GM21526 (cell line): ENCODE measurements at regions not wholly inside any gene's neighbourhood (a gene's known extent, or its start where the extent isn't known, plus 50 kb on each side); places are given as distances from the start of the nearest gene placed in this dataset.

Experiments used
- ATAC-seq: cut with Tn5 transposase; IDR thresholded peaks from one replicate; pipeline ENCODE4 v1.9.1; 2021; ENCODE audit warnings: moderate library complexity; ENCODE audit not compliant: unreplicated experiment, low FRiP score

DNA sequence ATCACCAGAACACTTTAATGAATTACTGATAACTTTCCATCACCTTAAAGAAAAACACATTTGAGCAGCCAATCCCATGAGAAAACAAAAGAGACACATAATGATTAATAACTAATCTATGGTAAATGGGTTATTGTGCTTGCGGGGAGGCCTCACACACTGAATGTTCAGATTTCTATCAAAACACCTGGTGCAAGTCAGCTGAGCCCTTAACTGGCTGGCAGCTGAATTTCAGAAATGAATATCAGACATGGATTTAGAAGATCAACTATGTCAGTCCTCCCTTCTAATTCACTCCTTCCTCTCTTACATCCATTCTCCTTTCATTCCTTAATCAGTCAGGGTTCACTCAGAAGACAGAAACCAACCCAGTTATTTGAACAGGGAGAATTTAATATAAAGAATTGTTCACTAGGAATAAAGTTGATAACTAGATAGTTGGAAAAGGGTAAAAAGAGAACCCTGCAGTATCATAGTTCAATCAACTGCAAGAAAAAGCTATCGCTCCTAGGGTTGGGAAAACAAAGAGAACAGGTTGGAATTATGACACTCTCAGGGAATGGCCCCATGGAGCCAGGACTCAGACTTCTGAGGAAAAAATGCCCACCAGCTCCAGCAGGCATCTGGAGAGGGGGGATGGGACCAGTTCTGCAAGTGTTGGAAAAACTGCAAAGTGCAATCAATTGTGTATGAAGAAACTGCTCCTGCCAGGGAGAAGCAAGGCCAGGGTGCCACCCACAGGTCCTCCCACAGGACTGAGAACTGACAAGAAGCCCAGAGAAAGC, 577.1 kb upstream of the CDH5 start:
- ATAC-seq: no peak

DNA sequence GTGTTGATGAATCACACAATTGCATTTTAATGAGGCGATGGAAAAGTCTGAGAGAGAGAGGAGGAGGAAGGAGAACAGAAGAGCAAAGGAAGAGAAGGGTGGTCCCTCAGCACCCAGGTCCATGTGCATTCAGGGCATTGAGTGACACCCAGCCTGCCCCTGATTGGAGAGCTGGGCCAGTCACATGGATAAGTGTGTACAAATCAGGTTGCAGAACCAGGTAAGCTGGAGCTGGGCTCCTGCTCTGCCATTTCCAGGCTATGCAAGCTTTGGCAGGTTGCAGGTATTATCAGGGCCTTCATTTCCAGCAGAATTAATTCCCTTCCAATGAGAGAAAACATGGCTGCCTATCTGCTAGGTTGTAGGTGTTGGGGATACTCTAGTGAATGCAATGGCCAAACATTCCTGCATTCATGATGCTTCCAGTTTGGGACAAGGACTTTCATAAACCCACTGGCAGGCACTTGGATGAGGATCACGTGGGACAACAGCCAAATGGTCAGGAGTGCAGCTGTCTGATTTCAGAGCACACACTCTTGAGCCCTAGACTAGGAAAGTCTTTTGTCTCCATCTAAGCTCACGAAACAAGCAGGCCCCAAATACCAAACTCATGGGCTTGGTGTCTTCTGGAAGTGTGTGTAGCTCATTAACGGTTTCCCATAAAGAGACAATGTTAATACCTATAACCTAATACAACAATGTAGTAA, 577.9 kb upstream of the CDH5 start:
- ATAC-seq: no peak

DNA sequence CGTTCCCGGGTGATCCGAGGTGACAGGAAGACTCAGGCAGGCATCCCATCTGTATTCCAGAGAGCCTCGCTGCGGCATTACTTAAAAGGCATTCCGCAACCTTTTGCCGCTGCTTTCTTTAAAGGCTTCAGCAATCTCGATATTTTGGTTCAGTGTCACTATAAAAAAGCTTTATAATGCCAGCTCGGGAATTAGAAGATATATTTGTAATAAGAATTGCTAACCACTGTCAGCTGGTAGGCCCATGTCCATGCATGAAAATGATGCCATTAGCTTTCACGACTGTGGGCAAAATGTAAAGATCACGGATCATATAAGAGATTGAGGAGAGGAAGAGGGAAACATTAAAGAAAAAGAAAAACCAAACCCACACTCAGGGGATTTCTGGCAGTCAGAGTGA, 578.6 kb upstream of the CDH5 start:
- ATAC-seq: no peak

DNA sequence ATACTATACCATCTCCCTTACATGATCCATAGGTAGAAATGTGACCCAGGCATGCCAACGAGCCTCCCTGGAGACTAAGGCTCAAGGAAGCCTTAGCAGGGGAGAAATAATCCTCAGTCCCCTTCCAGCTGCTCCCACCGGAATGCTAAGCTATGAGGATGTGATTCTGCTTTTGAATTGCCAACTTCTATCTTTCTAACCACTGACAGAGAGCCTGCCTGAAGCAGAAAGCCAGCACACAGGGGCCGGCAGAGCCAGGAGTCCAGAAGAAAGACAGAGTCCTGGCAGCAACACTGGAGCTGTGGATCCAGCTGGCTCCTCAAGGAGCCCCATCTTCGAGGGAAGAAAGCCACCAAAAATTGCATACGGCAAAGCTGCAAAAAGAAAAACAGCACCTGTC, 579.6 kb upstream of the CDH5 start:
- ATAC-seq: no peak

DNA sequence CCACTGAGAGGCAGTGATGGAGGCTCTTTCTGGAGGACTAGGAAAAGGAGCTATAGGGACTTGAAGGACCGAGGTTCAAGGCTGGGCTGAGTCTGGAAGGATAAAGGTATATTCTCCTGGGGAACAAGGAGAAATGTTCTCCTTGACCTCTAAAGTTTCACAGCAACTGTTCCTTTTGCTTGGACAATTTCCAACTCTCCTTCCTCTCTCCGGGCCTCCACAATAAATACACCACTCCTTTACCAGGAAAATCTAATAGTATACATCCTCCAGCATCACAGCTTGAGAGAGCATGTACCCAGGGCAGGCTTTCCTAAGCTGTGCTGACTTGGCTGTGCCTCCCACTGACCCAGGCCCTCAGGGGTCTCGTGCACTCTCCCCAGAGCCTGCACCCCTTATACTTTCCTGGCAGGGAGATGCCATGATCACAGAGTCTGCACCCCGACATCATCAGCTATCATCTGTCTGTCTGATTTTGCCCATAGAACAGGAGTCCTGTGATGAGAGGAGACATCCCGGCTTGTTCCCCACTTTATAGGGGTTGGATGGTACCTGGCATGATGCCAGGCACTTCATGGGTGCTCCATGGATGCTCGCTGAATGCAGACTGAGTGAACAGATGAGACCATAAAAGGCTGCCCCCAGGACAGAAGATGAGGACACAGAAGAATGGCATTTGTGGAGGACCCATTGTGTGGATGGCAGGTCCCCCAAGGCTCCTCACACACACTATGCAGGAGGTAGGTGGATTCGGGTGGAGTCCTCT, 582.6 kb upstream of the CDH5 start:
- no peak for ATAC-seq

DNA sequence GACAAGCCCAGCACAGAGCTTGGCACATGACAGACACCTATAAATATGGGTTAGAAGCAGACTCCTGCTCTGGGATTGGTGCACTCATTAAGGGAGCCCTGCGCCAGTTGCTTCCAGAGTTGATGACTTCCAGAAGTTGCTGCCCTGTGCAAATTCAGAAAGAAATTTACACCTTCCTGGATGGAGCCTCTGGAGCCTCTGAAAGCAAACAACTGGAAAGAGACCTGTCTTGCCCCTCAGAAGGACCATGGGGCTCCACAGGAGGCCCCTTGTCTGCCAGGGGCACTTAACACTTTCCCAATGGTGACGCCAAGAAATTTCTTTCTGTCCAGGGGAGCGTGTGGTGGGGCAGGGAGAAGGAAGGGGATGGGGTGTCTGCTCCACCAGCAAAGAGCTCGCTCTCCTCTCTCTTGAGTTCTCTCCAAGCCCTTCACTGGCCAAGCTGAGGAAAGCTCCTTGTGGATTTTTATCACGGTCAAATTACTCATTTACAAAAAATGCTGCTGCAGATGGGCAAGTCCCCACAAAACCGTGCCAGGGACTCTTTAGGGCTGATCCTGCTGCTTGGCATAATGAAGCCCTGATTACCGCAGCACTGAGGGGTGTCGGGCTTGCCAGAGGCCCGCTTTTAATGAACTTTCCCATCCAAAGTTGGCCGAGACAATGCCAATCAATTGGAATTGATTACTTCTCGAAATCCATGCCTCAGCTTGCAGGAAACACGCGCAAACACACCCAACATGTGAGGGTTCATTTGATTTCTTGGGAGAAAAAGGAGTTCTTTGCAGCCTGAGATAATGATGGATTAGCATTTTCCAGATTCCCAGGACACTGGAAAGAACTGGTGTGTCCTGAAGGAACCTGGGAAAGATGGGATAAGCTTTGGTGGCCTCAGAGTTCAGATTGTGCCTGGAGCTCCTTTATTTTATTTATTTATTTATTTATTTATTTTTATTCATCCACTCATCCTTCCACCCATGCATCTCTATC, 583.6 kb upstream of the CDH5 start:
- no peak for ATAC-seq

DNA sequence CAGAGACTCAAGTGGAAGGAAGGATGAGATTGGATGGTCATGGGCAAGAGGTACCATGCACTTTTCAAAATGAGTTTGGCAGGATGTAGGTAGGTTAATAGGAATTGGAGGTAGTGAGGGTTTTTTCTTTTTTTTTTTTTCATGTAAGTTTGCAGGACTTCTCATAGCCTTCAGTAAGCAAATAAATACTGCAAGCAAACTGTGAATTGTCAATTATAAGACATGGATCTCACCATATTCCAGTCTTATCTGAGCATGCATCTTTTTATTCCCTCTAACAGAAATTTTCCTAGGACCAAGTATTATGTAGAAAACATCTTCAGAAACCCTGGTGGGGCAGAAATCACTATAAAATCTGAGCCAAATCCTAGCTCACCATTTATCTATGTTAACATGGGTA, 584.6 kb upstream of the CDH5 start:
- ATAC-seq: no peak

DNA sequence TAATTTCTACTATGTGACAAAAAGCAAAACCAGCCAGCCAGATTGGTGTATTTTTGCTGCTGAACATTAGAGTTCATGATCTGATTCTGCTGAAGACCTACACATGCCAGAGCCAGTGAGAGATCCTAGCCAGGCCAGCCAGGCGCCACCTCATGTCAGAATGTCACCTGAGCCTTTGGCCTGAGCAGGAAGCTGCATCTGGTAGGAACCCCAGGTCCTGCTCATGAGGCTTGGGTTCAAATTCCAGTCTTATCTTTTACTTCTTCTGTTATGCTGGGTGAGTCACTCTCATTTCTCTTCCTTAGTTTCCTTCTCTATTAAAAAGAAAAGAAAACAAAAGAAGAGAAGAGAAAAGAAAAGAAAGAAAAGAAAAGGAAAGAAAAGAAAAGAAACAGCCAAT, 585.1 kb upstream of the CDH5 start:
- ATAC-seq: no peak

DNA sequence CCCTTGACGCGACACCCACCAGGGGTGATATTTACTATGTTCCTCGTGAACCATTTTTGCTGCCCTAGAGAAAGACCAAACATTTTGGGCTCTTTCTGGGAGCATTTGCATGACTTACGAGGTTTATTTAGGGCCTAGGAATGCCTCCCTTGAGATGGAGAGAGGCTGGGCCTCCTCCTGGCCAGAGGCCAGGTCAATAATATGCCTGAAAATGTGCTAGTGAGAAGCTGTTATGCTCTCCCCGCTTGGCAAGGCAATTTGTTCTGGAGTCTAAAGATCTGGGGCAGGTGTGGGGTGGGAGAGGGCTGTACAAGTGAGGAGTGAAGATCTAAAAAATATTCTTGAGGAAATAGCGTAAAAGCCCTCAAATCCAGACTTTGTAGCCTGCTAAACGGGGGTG, 587.3 kb upstream of the CDH5 start:
- ATAC-seq: no peak

DNA sequence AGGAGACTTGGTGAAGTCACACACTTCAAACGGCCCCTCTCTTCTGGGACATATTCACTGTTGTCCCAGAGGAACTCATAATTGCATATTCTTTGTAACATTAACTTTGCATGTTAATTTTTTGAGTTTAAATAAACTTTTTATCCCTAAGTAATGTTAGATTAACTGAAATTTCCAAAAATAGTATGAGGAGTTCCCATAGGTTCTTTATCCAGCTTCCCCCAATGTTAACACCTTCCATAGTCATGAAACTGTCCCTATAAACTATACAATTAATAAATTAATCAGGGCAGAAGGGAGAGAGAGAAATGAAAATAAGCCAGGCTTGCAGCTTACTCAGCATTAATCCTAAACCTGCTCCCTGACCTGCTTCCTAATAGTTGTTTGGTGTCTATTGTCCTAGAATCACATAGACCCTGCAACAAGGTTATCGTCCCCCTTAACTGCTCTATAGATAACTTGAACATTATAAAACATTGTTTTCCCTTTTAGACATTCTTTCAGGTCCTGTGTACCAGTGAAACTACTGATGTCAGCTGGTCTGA, 589.8 kb upstream of the CDH5 start:
- no peak for ATAC-seq

DNA sequence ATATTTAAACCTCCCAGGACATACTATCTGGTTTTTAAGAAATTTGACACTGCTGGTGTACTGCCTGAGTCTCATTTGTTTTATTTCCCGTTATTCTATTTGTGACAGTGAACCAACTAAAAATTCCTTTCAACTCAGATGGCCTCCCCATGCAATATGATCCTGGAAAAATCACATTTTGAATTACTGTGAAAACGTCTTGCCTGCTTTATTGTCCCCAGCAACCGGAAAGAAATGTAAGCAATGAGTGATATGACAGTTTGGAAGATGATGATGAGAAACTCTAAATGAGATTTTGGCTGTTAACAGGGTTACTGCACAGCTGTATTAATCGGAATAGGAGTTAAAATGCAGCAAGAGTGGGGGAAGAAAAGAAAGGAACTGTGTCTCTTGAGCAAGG, 590.7 kb upstream of the CDH5 start:
- no peak for ATAC-seq

DNA sequence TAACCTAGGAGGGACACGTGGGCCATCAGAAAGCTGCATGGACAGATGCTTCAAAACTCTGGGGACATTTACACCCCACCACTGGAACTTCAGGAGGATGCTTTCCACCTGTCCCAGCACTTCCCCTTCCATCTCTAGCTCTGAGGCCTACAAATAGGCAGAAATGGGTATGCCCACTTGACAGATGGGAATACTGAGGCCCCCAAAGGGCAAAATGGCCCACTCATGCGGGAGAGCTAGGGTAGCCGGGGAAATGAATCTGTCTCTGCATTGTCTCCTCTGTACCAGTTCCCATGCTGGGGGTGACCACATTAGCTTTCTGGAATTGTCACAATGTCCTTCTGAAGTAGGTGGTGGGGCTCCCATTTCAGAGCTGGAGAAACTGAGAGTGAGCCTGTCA, 592.1 kb upstream of the CDH5 start:
- ATAC-seq: no peak

DNA sequence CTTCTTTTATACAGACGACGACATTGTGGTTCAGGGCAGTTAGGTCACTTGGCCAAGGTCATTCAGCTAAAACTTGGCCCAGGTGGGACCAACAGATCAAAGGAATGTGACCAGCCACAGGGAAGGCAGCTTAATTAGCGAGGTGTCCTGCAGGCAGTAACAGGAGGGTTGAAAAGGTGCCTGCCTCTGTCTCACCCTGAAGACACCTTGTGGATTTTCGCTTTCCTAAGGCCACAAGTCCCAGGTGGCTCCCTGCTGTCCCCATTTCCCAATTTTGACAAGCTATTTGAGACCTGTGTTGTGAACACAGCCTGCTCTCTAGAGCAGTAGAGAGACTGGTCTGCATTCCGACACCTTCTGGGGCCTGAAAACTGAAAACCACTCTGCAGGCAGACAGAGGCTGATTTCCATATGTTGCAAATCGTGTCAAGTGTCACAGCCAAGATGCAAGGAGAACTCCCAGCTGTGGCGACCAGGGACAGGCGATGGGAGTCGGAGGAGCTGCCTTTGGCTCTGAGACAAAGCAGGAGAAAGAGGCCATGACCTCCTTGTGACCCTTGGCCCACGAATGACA, 593.1 kb upstream of the CDH5 start:
- no peak for ATAC-seq

DNA sequence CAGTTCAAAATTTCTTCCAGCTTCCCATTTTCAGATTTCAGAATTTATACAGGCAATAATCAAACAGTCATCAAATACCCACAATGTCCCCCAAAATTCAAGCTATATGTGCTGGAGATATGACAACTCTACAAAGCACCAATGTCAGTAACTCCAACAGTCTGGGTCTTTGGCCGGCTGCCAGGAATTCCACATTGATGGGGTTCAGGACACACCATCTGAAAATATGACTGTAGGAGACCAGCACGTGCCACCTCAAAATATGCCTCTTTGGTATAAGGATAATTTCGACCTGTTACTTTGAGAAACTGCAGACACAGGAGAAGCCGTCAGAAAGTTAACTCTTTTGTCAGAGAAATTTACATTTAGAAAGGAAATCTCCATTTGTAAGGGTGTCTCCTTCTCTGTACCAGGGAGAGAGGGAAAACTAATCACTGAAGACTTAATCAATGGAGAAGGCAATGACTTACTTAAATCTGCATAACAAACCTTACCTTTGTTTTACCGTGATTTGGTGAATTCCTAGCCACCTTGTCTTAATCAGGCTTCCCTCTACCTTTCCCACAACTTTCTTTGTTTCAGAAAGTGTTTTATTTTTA, 594.3 kb upstream of the CDH5 start:
- no peak for ATAC-seq

DNA sequence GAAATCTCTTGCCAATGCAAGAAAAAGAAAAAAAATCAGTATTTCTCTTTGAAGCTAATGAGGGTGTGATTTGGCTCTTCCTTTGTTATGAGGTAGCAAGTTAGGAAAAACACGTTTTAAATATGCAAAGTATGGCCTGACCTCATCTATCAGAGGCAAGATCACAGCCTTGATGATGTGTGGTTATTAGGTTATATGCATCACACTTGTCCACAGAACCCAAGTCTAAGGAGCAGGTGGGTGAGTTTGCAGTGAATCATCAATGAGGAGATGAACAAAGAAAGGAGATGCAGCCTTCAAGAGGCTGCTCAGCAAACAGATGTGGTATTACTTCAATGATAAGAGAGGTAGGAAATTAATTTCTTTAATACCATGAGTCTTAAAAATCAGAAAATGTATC, 594.8 kb upstream of the CDH5 start:
- ATAC-seq: no peak

DNA sequence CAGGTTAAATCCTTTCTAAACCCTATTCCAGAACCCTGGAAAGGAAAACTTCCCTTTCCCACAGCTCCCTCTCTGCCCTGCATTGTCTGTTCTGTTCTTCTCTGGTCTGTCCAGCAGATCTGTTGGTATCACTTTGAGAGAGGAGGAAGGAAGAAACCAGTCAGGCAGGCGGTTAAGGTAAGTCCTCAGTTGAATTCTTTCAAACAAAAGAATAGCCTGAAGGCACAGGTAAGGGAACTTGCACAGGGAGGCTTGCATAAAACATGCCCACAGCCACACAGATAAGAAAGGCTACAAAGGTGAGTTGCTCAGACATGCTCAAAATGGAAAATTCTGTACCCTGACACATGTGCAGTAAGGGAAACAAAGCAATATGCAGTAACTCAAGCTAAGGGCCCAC, 595.7 kb upstream of the CDH5 start:
- no peak for ATAC-seq

DNA sequence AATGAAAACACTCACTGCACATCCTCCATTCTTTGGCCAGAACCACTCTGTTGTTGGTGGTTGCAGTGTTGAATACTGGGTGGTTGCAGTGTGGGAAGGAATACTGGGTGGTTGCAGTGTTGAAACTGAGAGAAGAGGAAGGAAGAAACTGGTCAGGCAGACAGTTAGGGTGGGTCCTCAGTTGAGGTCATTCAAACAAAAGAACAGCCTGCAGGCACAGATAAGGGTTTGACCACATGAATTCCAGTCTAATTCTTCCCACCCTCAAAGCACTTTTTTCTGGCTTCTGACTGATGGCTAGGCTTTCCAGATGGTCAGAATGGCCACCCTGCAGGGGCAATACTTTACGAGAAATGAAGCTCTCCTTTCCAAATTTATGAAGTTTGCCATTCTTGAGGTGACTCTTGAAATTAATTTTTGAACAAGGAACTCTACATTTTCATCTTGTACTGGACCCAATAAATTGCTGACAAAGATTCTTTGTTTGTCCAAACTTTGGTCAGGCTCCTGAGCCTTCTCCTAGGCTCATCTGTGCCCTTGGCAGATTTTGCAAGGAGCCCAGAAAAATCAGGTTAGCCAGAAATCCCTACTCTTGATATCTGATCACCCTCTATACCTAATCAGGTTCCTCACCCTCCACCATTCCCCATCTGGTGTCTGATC, 596.6 kb upstream of the CDH5 start:
- ATAC-seq: no peak

DNA sequence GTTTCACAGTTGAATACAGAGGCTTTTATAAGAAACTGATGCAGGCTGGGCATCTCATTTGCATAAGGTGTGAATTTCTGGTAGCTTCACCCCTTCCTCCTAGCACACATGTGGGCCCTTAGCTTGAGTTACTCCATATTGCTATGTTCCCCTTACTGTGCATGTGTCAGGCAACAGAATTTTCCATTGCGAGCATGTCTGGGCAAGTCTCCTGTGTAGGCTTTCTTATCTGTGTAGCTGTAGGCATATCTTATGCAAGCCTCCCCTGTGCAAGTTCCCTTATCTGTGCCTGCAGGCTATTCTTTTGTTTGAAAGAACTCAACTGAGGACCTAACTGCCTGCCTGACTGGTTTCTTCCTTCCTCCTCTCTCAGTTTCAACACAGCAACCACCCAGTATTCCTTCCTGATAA, 597.4 kb upstream of the CDH5 start:
- ATAC-seq: no peak

DNA sequence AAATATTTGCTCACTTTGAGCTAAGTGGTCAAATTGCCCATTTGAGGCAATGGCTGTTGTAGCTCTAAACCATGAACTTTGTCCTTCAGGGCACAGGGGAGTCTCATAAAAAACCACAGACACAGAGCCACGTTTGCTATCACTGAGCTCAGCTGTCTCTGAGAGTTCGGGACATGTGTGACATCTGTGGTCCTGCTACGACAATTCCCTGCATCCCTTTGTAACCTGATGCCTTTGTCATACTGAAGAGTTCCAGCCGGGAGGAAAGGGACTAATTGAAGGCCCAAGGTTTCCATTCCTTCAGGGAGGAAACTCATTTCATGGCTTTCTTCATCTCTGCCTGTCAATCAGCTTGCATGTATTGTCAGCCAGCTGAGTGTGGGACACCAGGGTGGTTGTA, 599.4 kb upstream of the CDH5 start:
- no peak for ATAC-seq
